Tibial nerve (tissue), 4 donors: ENCODE measurements at regions not wholly inside any gene's neighbourhood (a gene's known extent, or its start where the extent isn't known, plus 50 kb on each side); places are given as distances from the start of the nearest gene placed in this dataset.

ENCODE experiments used
- EP300 ChIP-seq, 2 donors: sonication (generic); formaldehyde crosslinking; IDR thresholded peaks; one replicate each; pipeline ENCODE4 v1.6.1; 2017; ENCODE audit warnings: antibody characterized with exemption in 2 of 2, mild to moderate bottlenecking in 1 of 2
- POLR2A ChIP-seq, 2 donors: fragments of 450-650 bp; IDR thresholded peaks; one replicate each; pipeline ENCODE4 v1.6.1; 2017; ENCODE audit warnings: antibody characterized with exemption in 2 of 2, mild to moderate bottlenecking in 2 of 2, moderate library complexity in 2 of 2
- TF ChIP-seq, protein P1 (sequence below), 5 experiments: fragments of 200-600 bp in 3 of 5; fragments of 450-650 bp in 2 of 5; sonication (generic) in 3 of 5; IDR thresholded peaks; one replicate each; pipeline ENCODE4 v1.5.1; 2016 to 2019; ENCODE audit warnings: antibody characterized with exemption in 5 of 5, mild to moderate bottlenecking in 3 of 5, moderate library complexity in 2 of 5

DNA sequence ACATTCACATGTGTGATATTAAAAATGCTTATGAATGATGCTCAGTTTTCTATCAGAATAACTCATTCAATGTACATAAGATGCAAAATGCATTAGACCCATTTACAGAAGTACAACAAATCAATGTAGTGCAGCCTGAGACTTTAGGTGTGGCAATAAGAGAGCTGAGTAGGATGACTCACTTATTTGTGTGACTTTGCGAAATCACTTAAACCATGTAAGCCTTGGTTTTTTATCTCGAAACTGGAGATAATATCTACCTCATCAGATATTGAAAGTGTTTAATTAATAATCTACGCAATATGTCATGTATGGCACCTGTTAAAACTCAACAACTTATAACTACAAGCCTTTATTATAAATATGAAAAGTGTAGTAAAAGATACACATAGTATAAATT is 105.7 kb upstream of the LUZP2 start:
- TF ChIP-seq EP300 (IDR thresholded peaks at IDR 0.05) (no peak), POLR2A (IDR thresholded peaks at IDR 0.05) (no peak)
- TF ChIP-seq, protein P1, sequence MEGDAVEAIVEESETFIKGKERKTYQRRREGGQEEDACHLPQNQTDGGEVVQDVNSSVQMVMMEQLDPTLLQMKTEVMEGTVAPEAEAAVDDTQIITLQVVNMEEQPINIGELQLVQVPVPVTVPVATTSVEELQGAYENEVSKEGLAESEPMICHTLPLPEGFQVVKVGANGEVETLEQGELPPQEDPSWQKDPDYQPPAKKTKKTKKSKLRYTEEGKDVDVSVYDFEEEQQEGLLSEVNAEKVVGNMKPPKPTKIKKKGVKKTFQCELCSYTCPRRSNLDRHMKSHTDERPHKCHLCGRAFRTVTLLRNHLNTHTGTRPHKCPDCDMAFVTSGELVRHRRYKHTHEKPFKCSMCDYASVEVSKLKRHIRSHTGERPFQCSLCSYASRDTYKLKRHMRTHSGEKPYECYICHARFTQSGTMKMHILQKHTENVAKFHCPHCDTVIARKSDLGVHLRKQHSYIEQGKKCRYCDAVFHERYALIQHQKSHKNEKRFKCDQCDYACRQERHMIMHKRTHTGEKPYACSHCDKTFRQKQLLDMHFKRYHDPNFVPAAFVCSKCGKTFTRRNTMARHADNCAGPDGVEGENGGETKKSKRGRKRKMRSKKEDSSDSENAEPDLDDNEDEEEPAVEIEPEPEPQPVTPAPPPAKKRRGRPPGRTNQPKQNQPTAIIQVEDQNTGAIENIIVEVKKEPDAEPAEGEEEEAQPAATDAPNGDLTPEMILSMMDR (IDR thresholded peaks at IDR 0.05), result no peak
